ENCODE measurements at regions not wholly inside any gene's neighbourhood (a gene's known extent, or its start where the extent isn't known, plus 50 kb on each side); places are given as distances from the start of the nearest gene placed in this dataset.

- H3K4me3 ChIP-seq (IDR thresholded peaks at IDR 0.05; ENCODE audit: insufficient read depth, low read depth, low read length): no peak overlapping the region
- H3K79me2 ChIP-seq (ENCODE audit: insufficient read depth, low read depth): no peaks in the 10 kb centered on the region
- no peaks in the 10 kb centered on the region for H3K4me1 ChIP-seq (ENCODE audit: low read depth, poor library complexity, severe bottlenecking)
- H3K4me2 ChIP-seq: no peak overlapping the region
- H3K27me3 ChIP-seq (ENCODE audit: insufficient read depth, low read depth): no peaks in the 10 kb centered on the region
- no peak for TF ChIP-seq CTCF (conservative IDR thresholded peaks at IDR 0.05; ENCODE audit: low read depth, low read length)
- no peaks in the 10 kb centered on the region for H4K20me1 ChIP-seq (ENCODE audit: insufficient read depth)
- H3K36me3 ChIP-seq (ENCODE audit: insufficient read depth): no peaks in the 10 kb centered on the region
- H3K9ac ChIP-seq: no peak overlapping the region
- H2AFZ ChIP-seq (ENCODE audit: low read depth): no peak overlapping the region
- H3K27ac ChIP-seq: no peak overlapping the region
These were observed 146.2 kb upstream of the PDE5A start for GRCh38 chr4:119774840-119775239.

- Histone ChIP-seq H3K4me1 (ENCODE audit: low read depth, poor library complexity, severe bottlenecking) (no peaks in the 10 kb centered on the region), H2AFZ (ENCODE audit: low read depth) (no peak overlapping the region), H3K36me3 (ENCODE audit: insufficient read depth) (no peaks in the 10 kb centered on the region), H4K20me1 (ENCODE audit: insufficient read depth) (no peaks in the 10 kb centered on the region), H3K4me2 (no peak overlapping the region), H3K4me3 (IDR thresholded peaks at IDR 0.05; ENCODE audit: insufficient read depth, low read depth, low read length) (no peak overlapping the region), H3K27ac (no peak overlapping the region), H3K27me3 (ENCODE audit: insufficient read depth, low read depth) (no peaks in the 10 kb centered on the region), H3K9ac (no peak overlapping the region), H3K79me2 (ENCODE audit: insufficient read depth, low read depth) (no peaks in the 10 kb centered on the region)
- no peak for TF ChIP-seq CTCF (conservative IDR thresholded peaks at IDR 0.05; ENCODE audit: low read depth, low read length)
These were observed 137.3 kb upstream of the PDE5A start for GRCh38 chr4:119765951-119766350.

- Histone ChIP-seq H3K4me3 (IDR thresholded peaks at IDR 0.05; ENCODE audit: insufficient read depth, low read depth, low read length) (no peak overlapping the region), H3K4me2 (no peak overlapping the region), H3K36me3 (ENCODE audit: insufficient read depth) (no peaks in the 10 kb centered on the region), H3K27me3 (ENCODE audit: insufficient read depth, low read depth) (no peaks in the 10 kb centered on the region), H3K4me1 (ENCODE audit: low read depth, poor library complexity, severe bottlenecking) (no peaks in the 10 kb centered on the region), H3K79me2 (ENCODE audit: insufficient read depth, low read depth) (no peaks in the 10 kb centered on the region), H4K20me1 (ENCODE audit: insufficient read depth) (no peaks in the 10 kb centered on the region), H3K27ac (no peak overlapping the region), H2AFZ (ENCODE audit: low read depth) (no peak overlapping the region), H3K9ac (no peak overlapping the region)
- TF ChIP-seq CTCF (conservative IDR thresholded peaks at IDR 0.05; ENCODE audit: low read depth, low read length): no peak
These were observed 136.9 kb upstream of the PDE5A start for GRCh38 chr4:119765469-119765868.

GRCh38 chr4:119763386-119763785, 134.8 kb upstream of the PDE5A start:
- no peak overlapping the region for H3K4me3 ChIP-seq (IDR thresholded peaks at IDR 0.05; ENCODE audit: insufficient read depth, low read depth, low read length)
- H3K36me3 ChIP-seq (ENCODE audit: insufficient read depth): no peaks in the 10 kb centered on the region

More at GRCh38 chr4:119763386-119763785, 134.8 kb upstream of the PDE5A start:
- H3K27me3 ChIP-seq (ENCODE audit: insufficient read depth, low read depth): no peaks in the 10 kb centered on the region
- no peaks in the 10 kb centered on the region for H3K4me1 ChIP-seq (ENCODE audit: low read depth, poor library complexity, severe bottlenecking)
- no peak for TF ChIP-seq CTCF (conservative IDR thresholded peaks at IDR 0.05; ENCODE audit: low read depth, low read length)
- no peaks in the 10 kb centered on the region for H3K79me2 ChIP-seq (ENCODE audit: insufficient read depth, low read depth)
- no peaks in the 10 kb centered on the region for H4K20me1 ChIP-seq (ENCODE audit: insufficient read depth)
- no peak overlapping the region for H3K9ac ChIP-seq
- H3K4me2 ChIP-seq: no peak overlapping the region
- H3K27ac ChIP-seq: no peak overlapping the region
- no peak overlapping the region for H2AFZ ChIP-seq (ENCODE audit: low read depth)
